Thyroid gland (tissue), 4 donors: ENCODE measurements at regions not wholly inside any gene's neighbourhood (a gene's known extent, or its start where the extent isn't known, plus 50 kb on each side); places are given as distances from the start of the nearest gene placed in this dataset.
"Not testable (repeated sequence)": the region's sequence is repeated elsewhere in the genome, so short reads cannot be mapped to it uniquely, and the experiment has no call there.

Source experiments
- DNase-seq, 2 donors: peaks; one replicate each; pipeline ENCODE4 v3.0.0-alpha.2; 2019
- H3K27ac ChIP-seq, 3 donors: fragments of 200-600 bp; sonication (generic); 1 replicate in 2 of 3; 2 replicates in 1 of 3; pipeline ENCODE4 v1.5.1; 2016 to 2019; ENCODE audit warnings: mild to moderate bottlenecking in 1 of 3, moderate library complexity in 1 of 3
- H3K27me3 ChIP-seq: fragments of 200-600 bp; sonication (generic); one replicate; pipeline ENCODE4 v1.5.1; 2019
- H3K36me3 ChIP-seq, 2 donors: fragments of 200-600 bp; sonication (generic); one replicate each; pipeline ENCODE4 v1.5.1; 2016 to 2019
- H3K4me1 ChIP-seq, 2 donors: fragments of 200-600 bp; sonication (generic); one replicate each; pipeline ENCODE4 v1.5.1; 2017 to 2019
- H3K4me3 ChIP-seq, 3 donors: fragments of 200-600 bp; sonication (generic); replicated peaks in 1 of 3; 1 replicate in 2 of 3; 2 replicates in 1 of 3; pipeline ENCODE4 v1.5.1; 2016; ENCODE audit warnings: mild to moderate bottlenecking in 1 of 3
- H3K9me3 ChIP-seq: fragments of 200-600 bp; sonication (generic); one replicate; pipeline ENCODE4 v1.5.1; 2017
- CTCF ChIP-seq, 6 experiments: fragments of 200-600 bp in 3 of 6; fragments of 450-650 bp in 3 of 6; sonication (generic) in 3 of 6; IDR thresholded peaks; one replicate each; pipeline ENCODE4 v1.5.1; 2016 to 2019; ENCODE audit warnings: antibody characterized with exemption in 6 of 6, mild to moderate bottlenecking in 2 of 6, inconsistent platforms in 1 of 6, moderate library complexity in 1 of 6
- POLR2A ChIP-seq, 2 donors: fragments of 450-650 bp; IDR thresholded peaks; one replicate each; pipeline ENCODE4 v1.6.1; 2017; ENCODE audit warnings: antibody characterized with exemption in 2 of 2, mild to moderate bottlenecking in 2 of 2, moderate library complexity in 1 of 2
- WGBS, 2 donors: methylation state at CpG; one replicate each; pipeline ENCODE4 v1.1.5; 2017; 5-methylcytosine and 5-hydroxymethylcytosine counted together
- intact Hi-C: fragments of 100-400 bp; cut with DNase I; formaldehyde crosslinking; loops from one replicate; pipeline ENCODE4 v1.15.1; 2023

- intact Hi-C loops, result loop anchor here (10.0 kb wide), 2 partner anchors 206 to 386 kb away; partner anchors contain the start of gene RRBP1
- not testable (repeated sequence) for H3K27me3 ChIP-seq
- WGBS, 2 donors, result 95 to 96% methylated on average over 4 of the region's 4 CpGs
These were observed 77.5 kb downstream of the SNX5 start for GRCh38 chr20:17891131-17891530.

GRCh38 chr20:17890330-17890729 lies 78.3 kb downstream of the SNX5 start:
- H3K27me3 ChIP-seq, result no peaks in the 10 kb centered on the region
- DNase-seq, result no peak
- TF ChIP-seq POLR2A (IDR thresholded peaks at IDR 0.05) (no peak), CTCF (IDR thresholded peaks at IDR 0.05) (no peak)
- 87 to 100% methylated on average over 2 to 3 of the region's 3 CpGs for WGBS, 2 donors
- intact Hi-C loops, result loop anchor here (10.0 kb wide), 2 partner anchors 206 to 386 kb away; partner anchors contain the start of gene RRBP1
- H3K27ac ChIP-seq, result no peak overlapping the region
- no peaks in the 10 kb centered on the region for H3K9me3 ChIP-seq
- no peak overlapping the region for H3K4me3 ChIP-seq
- H3K36me3 ChIP-seq, result no peaks in the 10 kb centered on the region
- peaks cover 0 to 8% of the 10 kb centered on the region in 2 donors for H3K4me1 ChIP-seq

More at GRCh38 chr20:17891131-17891530, 77.5 kb downstream of the SNX5 start:
- H3K9me3 ChIP-seq, DNase-seq, H3K4me3 ChIP-seq, H3K27ac ChIP-seq, H3K36me3 ChIP-seq: not testable (repeated sequence)
- peaks cover 0 to 11% of the 10 kb centered on the region in 2 donors for H3K4me1 ChIP-seq

- WGBS, 2 donors, result 82 to 83% methylated on average over 1 of the region's 1 CpG
- Histone ChIP-seq H3K4me3 (no peak overlapping the region), H3K9me3 (no peaks in the 10 kb centered on the region), H3K27ac (no peak overlapping the region), H3K27me3 (no peaks in the 10 kb centered on the region), H3K36me3 (no peaks in the 10 kb centered on the region), H3K4me1 (peaks cover 0 to 3% of the 10 kb centered on the region in 2 donors)
- no peak for TF ChIP-seq CTCF (IDR thresholded peaks at IDR 0.05)
- no peak for TF ChIP-seq POLR2A (IDR thresholded peaks at IDR 0.05)
- no peak for DNase-seq
- intact Hi-C loops, result no loop called here
These were observed 79.4 kb downstream of the SNX5 start for GRCh38 chr20:17889226-17889625.

- TF ChIP-seq POLR2A (IDR thresholded peaks at IDR 0.05) (no peak), CTCF (IDR thresholded peaks at IDR 0.05) (no peak)
- Histone ChIP-seq H3K27me3 (no peaks in the 10 kb centered on the region), H3K4me3 (no peak overlapping the region), H3K9me3 (no peaks in the 10 kb centered on the region), H3K36me3 (no peaks in the 10 kb centered on the region), H3K27ac (no peak overlapping the region), H3K4me1 (peaks cover 0 to 3% of the 10 kb centered on the region in 2 donors)
- 65 to 69% methylated on average over 9 of the region's 9 CpGs for WGBS, 2 donors
- intact Hi-C loops, result no loop called here
- DNase-seq, result no peak
These were observed 80.5 kb downstream of the SNX5 start for GRCh38 chr20:17888044-17888443.

GRCh38 chr20:17887331-17888030 lies 81.1 kb downstream of the SNX5 start:
- Histone ChIP-seq H3K27ac (no peak overlapping the region), H3K4me1 (peaks cover 0 to 3% of the 10 kb centered on the region in 2 donors), H3K9me3 (no peaks in the 10 kb centered on the region), H3K27me3 (no peaks in the 10 kb centered on the region), H3K36me3 (no peaks in the 10 kb centered on the region), H3K4me3 (no peak overlapping the region)
- no peak for DNase-seq
- no peak for TF ChIP-seq CTCF (IDR thresholded peaks at IDR 0.05)
- no peak for TF ChIP-seq POLR2A (IDR thresholded peaks at IDR 0.05)
- WGBS, 2 donors, result 87 to 89% methylated on average over 9 to 10 of the region's 10 CpGs
- intact Hi-C loops, result no loop called here
